Neural cell (in vitro differentiated cells): ENCODE measurements at regions not wholly inside any gene's neighbourhood (a gene's known extent, or its start where the extent isn't known, plus 50 kb on each side); places are given as distances from the start of the nearest gene placed in this dataset.

Source experiments
- H2AFZ ChIP-seq: fragments of 200-600, 300-800 bp; sonication (generic), shearing (Covaris generic); 2 replicates; pipeline ENCODE4 v1.6.0; 2014; ENCODE audit warnings: low read depth, mild to moderate bottlenecking, antibody characterized with exemption, low read length, moderate library complexity
- H3F3A ChIP-seq: fragments of 200-600 bp; shearing (Covaris generic); 2 replicates; pipeline ENCODE4 v1.6.1; 2016; ENCODE audit warnings: mild to moderate bottlenecking, moderate library complexity, mixed read lengths, antibody characterized with exemption, low read length; ENCODE audit not compliant: insufficient read depth, poor library complexity, severe bottlenecking
- H3K27ac ChIP-seq: fragments of 200-600, 300-800 bp; sonication (generic), shearing (Covaris generic); 2 replicates; pipeline ENCODE4 v1.5.1; 2014; ENCODE audit warnings: mild to moderate bottlenecking, low read length, moderate library complexity
- H3K27me3 ChIP-seq: fragments of 300-800, 200-600 bp; sonication (generic), shearing (Covaris generic); 2 replicates; pipeline ENCODE4 v1.6.0; 2014; ENCODE audit warnings: mild to moderate bottlenecking, low read depth, low read length, moderate library complexity; ENCODE audit not compliant: insufficient read depth
- H3K36me3 ChIP-seq: fragments of 300-800, 200-600 bp; sonication (generic), shearing (Covaris generic); 2 replicates; pipeline ENCODE4 v1.5.1; 2014; ENCODE audit warnings: mild to moderate bottlenecking, antibody characterized with exemption, low read length, moderate library complexity; ENCODE audit not compliant: insufficient read depth
- H3K4me2 ChIP-seq: fragments of 300-800, 200-600 bp; sonication (generic), shearing (Covaris generic); 2 replicates; pipeline ENCODE4 v1.6.0; 2014; ENCODE audit warnings: mild to moderate bottlenecking, low read length
- H3K4me3 ChIP-seq: fragments of 300-800, 200-600 bp; sonication (generic), shearing (Covaris generic); 2 replicates; pipeline ENCODE4 v1.5.1; 2014; ENCODE audit warnings: mild to moderate bottlenecking, low read length, moderate library complexity
- H3K79me2 ChIP-seq: fragments of 200-600 bp; shearing (Covaris generic); replicated peaks from 2 replicates; pipeline ENCODE4 v1.6.0; 2014; ENCODE audit warnings: mild to moderate bottlenecking, low read length, moderate library complexity; ENCODE audit not compliant: insufficient read depth
- H3K9ac ChIP-seq: fragments of 300-800, 200-600 bp; sonication (generic), shearing (Covaris generic); 2 replicates; pipeline ENCODE4 v1.6.1; 2016; ENCODE audit warnings: mild to moderate bottlenecking, low read length, mixed read lengths
- H3K9me2 ChIP-seq: fragments of 200-600 bp; shearing (Covaris generic); 2 replicates; pipeline ENCODE4 v1.6.1; 2016; ENCODE audit warnings: mild to moderate bottlenecking, low read length, mixed read lengths; ENCODE audit not compliant: insufficient read depth
- H3K9me3 ChIP-seq: fragments of 200-600, 300-800 bp; sonication (generic), shearing (Covaris generic); 2 replicates; pipeline ENCODE4 v1.6.1; 2016; ENCODE audit warnings: mild to moderate bottlenecking, mixed run types, low read length, moderate library complexity, mixed read lengths
- H4K20me1 ChIP-seq: fragments of 200-600 bp; shearing (Covaris generic); 2 replicates; pipeline ENCODE4 v1.6.1; 2016; ENCODE audit warnings: mild to moderate bottlenecking, mixed run types; ENCODE audit not compliant: insufficient read depth
- CTCF ChIP-seq: fragments of 450-650 bp; IDR thresholded peaks from 2 replicates; pipeline ENCODE4 v1.5.1; 2014; ENCODE audit warnings: antibody characterized with exemption, mild to moderate bottlenecking, moderate library complexity; ENCODE audit not compliant: poor library complexity, severe bottlenecking
- EP300 ChIP-seq: fragments of 450-650 bp; conservative IDR thresholded peaks from 2 replicates; pipeline ENCODE4 v1.6.1; 2014; ENCODE audit warnings: antibody characterized with exemption, mild to moderate bottlenecking, moderate library complexity; ENCODE audit not compliant: poor library complexity, severe bottlenecking
- EZH2 ChIP-seq: fragments of 200-600, 300-800 bp; shearing (Covaris generic), sonication (generic); IDR thresholded peaks from 2 replicates; pipeline ENCODE4 v1.6.1; 2014; ENCODE audit warnings: antibody characterized with exemption, low read length, borderline replicate concordance, mild to moderate bottlenecking; ENCODE audit not compliant: insufficient read depth, poor library complexity, severe bottlenecking
- MXI1 ChIP-seq: fragments of 450-650 bp; conservative IDR thresholded peaks from 2 replicates; pipeline ENCODE4 v1.6.1; 2014; ENCODE audit warnings: antibody characterized with exemption, mild to moderate bottlenecking; ENCODE audit not compliant: poor library complexity, severe bottlenecking
- POLR2AphosphoS5 ChIP-seq: IDR thresholded peaks from 2 replicates; pipeline ENCODE4 v1.6.1; 2012
- RAD21 ChIP-seq: fragments of 450-650 bp; conservative IDR thresholded peaks from 2 replicates; pipeline ENCODE4 v1.6.1; 2014; ENCODE audit warnings: antibody characterized with exemption, mild to moderate bottlenecking, moderate library complexity
- REST ChIP-seq: IDR thresholded peaks from 2 replicates; pipeline ENCODE4 v1.6.1; 2012; ENCODE audit warnings: borderline replicate concordance
- SMC3 ChIP-seq: fragments of 450-650 bp; conservative IDR thresholded peaks from 2 replicates; pipeline ENCODE4 v1.6.1; 2014; ENCODE audit warnings: antibody characterized with exemption, mild to moderate bottlenecking, moderate library complexity; ENCODE audit not compliant: poor library complexity
- TAF1 ChIP-seq: IDR thresholded peaks from 2 replicates; pipeline ENCODE4 v1.6.1; 2012; ENCODE audit warnings: low read depth

GRCh38 chr13:89951341-89951740 is 1396.1 kb upstream of the MIR17HG start:
- Histone ChIP-seq H3K9me2 (no peaks in the 10 kb centered on the region), H3K9me3 (peaks cover 9% of the 10 kb centered on the region), H3K79me2 (no peaks in the 10 kb centered on the region), H3K9ac (no peak overlapping the region), H3K4me2 (no peak overlapping the region), H3K36me3 (no peaks in the 10 kb centered on the region), H3K27me3 (no peaks in the 10 kb centered on the region), H4K20me1 (no peaks in the 10 kb centered on the region), H3F3A (no peaks in the 10 kb centered on the region), H3K27ac (no peak overlapping the region), H2AFZ (no peak overlapping the region), H3K4me3 (no peak overlapping the region)
- TF ChIP-seq TAF1 (no peak), RAD21 (no peak), MXI1 (no peak), EZH2 (no peak), CTCF (no peak), EP300 (no peak), REST (no peak), POLR2AphosphoS5 (no peak), SMC3 (no peak)

GRCh38 chr13:89953581-89953980 is 1393.9 kb upstream of the MIR17HG start:
- Histone ChIP-seq H3K9me3 (peaks cover 9% of the 10 kb centered on the region), H3F3A (no peaks in the 10 kb centered on the region), H3K4me2 (no peak overlapping the region), H4K20me1 (no peaks in the 10 kb centered on the region), H3K9ac (no peak overlapping the region), H3K9me2 (no peaks in the 10 kb centered on the region), H3K27ac (no peak overlapping the region), H3K79me2 (no peaks in the 10 kb centered on the region), H2AFZ (no peak overlapping the region), H3K36me3 (no peaks in the 10 kb centered on the region), H3K27me3 (no peaks in the 10 kb centered on the region), H3K4me3 (no peak overlapping the region)
- TF ChIP-seq TAF1 (no peak), CTCF (no peak), MXI1 (no peak), POLR2AphosphoS5 (no peak), REST (no peak), SMC3 (no peak), EZH2 (no peak), EP300 (no peak), RAD21 (no peak)
